OCI-LY7 (cell line): ENCODE measurements at regions not wholly inside any gene's neighbourhood (a gene's known extent, or its start where the extent isn't known, plus 50 kb on each side); places are given as distances from the start of the nearest gene placed in this dataset.

ENCODE experiments used
- BruUV-seq: library from RNA; stranded (reverse); fragments of 400-500 nt; replicated peaks from 2 replicates; lab custom pipeline; 2021; lab: Mats Ljungman, UMichigan
- CTCF ChIA-PET: fragments of 300-600 bp; sonication (Branson Sonifier 250); formaldehyde crosslinking; loops from one replicate; lab custom pipeline; 2022; ENCODE audit warnings: antibody characterized with exemption; ENCODE audit not compliant: unreplicated experiment; lab: Charles Lee
- POLR2A ChIA-PET: fragments of 300-600 bp; sonication (Branson Sonifier 250); formaldehyde crosslinking; loops from one replicate; lab custom pipeline; 2022; ENCODE audit warnings: antibody characterized with exemption; lab: Charles Lee
- DNase-seq: peaks from one replicate; pipeline ENCODE4 v3.0.0-alpha.2; 2015; ENCODE audit warnings: low spot score
- H2AFZ ChIP-seq: fragments of 200-600 bp; sonication (generic), shearing (Covaris generic); 2 replicates; pipeline ENCODE4 v1.6.1; 2014; ENCODE audit warnings: mild to moderate bottlenecking, antibody characterized with exemption, low read length, moderate library complexity
- H3K27ac ChIP-seq: fragments of 200-600 bp; sonication (generic); 2 replicates; pipeline ENCODE4 v1.5.1; 2014; ENCODE audit warnings: mixed run types, low read depth, mild to moderate bottlenecking, moderate library complexity, low read length, inconsistent platforms; ENCODE audit not compliant: poor library complexity, severe bottlenecking
- H3K36me3 ChIP-seq: fragments of 200-600 bp; sonication (generic); 2 replicates; pipeline ENCODE4 v1.6.1; 2014; ENCODE audit warnings: mild to moderate bottlenecking, antibody characterized with exemption, low read length, moderate library complexity, mixed read lengths; ENCODE audit not compliant: insufficient read depth
- H3K4me1 ChIP-seq: fragments of 200-600 bp; sonication (generic); 2 replicates; pipeline ENCODE4 v1.5.1; 2014; ENCODE audit warnings: mild to moderate bottlenecking, low read length; ENCODE audit not compliant: insufficient read depth, poor library complexity, severe bottlenecking
- H3K4me2 ChIP-seq: fragments of 200-600 bp; sonication (generic); 2 replicates; pipeline ENCODE4 v1.6.1; 2014; ENCODE audit warnings: mild to moderate bottlenecking, low read length
- H3K4me3 ChIP-seq: fragments of 200-600 bp; sonication (generic); 2 replicates; pipeline ENCODE4 v1.5.1; 2014; ENCODE audit warnings: mild to moderate bottlenecking, low read depth, low read length; ENCODE audit not compliant: poor library complexity, severe bottlenecking
- H3K79me2 ChIP-seq: fragments of 200-600 bp; sonication (generic); 2 replicates; pipeline ENCODE4 v1.6.1; 2016; ENCODE audit warnings: low read depth, mild to moderate bottlenecking, low read length, moderate library complexity, mixed read lengths; ENCODE audit not compliant: insufficient read depth
- H3K9me2 ChIP-seq: fragments of 200-600 bp; sonication (generic); 2 replicates; pipeline ENCODE4 v1.6.1; 2016; ENCODE audit warnings: mild to moderate bottlenecking, low read length, mixed read lengths; ENCODE audit not compliant: insufficient read depth
- H3K9me3 ChIP-seq: fragments of 200-600 bp; sonication (generic); 2 replicates; pipeline ENCODE4 v1.6.1; 2014; ENCODE audit warnings: mild to moderate bottlenecking, mixed run types, low read length, mixed read lengths
- H4K20me1 ChIP-seq: fragments of 200-600 bp; sonication (generic); 2 replicates; pipeline ENCODE4 v1.6.1; 2014; ENCODE audit warnings: mild to moderate bottlenecking, antibody characterized with exemption, low read length, moderate library complexity, mixed read lengths; ENCODE audit not compliant: insufficient read depth
- EZH2phosphoT487 ChIP-seq: fragments of 200-600 bp; sonication (generic); IDR thresholded peaks from 2 replicates; pipeline ENCODE4 v1.6.1; 2018; ENCODE audit warnings: low read depth, borderline replicate concordance, mild to moderate bottlenecking, mixed run types, antibody characterized with exemption, low read length, moderate library complexity, mixed read lengths
- intact Hi-C: fragments of 100-400 bp; cut with micrococcal nuclease; formaldehyde crosslinking; loops from one replicate; pipeline ENCODE4 v1.10.0; 2022; ENCODE audit not compliant: unreplicated experiment
- TF ChIP-seq, protein P1 (sequence below): fragments of 200-600 bp; sonication (generic); conservative IDR thresholded peaks from 2 replicates; pipeline ENCODE4 v1.5.1; 2014; ENCODE audit warnings: mild to moderate bottlenecking, antibody characterized with exemption, low read length, moderate library complexity, mixed read lengths

GRCh38 chr10:64463406-64463805, 942.2 kb downstream of the REEP3 start:
- Histone ChIP-seq H3K79me2 (no peaks in the 10 kb centered on the region), H3K36me3 (no peaks in the 10 kb centered on the region), H3K4me1 (no peaks in the 10 kb centered on the region), H3K4me3 (no peak overlapping the region), H3K9me3 (no peaks in the 10 kb centered on the region), H3K27ac (no peak overlapping the region), H3K9me2 (no peaks in the 10 kb centered on the region), H3K4me2 (no peak overlapping the region), H2AFZ (no peak overlapping the region), H4K20me1 (no peaks in the 10 kb centered on the region)
- no TSS peak for BruUV-seq
- no peak for TF ChIP-seq EZH2phosphoT487
- TF ChIP-seq, protein P1, sequence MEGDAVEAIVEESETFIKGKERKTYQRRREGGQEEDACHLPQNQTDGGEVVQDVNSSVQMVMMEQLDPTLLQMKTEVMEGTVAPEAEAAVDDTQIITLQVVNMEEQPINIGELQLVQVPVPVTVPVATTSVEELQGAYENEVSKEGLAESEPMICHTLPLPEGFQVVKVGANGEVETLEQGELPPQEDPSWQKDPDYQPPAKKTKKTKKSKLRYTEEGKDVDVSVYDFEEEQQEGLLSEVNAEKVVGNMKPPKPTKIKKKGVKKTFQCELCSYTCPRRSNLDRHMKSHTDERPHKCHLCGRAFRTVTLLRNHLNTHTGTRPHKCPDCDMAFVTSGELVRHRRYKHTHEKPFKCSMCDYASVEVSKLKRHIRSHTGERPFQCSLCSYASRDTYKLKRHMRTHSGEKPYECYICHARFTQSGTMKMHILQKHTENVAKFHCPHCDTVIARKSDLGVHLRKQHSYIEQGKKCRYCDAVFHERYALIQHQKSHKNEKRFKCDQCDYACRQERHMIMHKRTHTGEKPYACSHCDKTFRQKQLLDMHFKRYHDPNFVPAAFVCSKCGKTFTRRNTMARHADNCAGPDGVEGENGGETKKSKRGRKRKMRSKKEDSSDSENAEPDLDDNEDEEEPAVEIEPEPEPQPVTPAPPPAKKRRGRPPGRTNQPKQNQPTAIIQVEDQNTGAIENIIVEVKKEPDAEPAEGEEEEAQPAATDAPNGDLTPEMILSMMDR = no peak
- DNase-seq = no peak
- intact Hi-C loops = no loop called here
- POLR2A ChIA-PET = interaction anchor here (0.5 kb wide), 1 partner anchor 32 kb away, joined by 3 read pairs; no protein-coding TSS in a partner anchor
- CTCF ChIA-PET = no interaction called here

DNA sequence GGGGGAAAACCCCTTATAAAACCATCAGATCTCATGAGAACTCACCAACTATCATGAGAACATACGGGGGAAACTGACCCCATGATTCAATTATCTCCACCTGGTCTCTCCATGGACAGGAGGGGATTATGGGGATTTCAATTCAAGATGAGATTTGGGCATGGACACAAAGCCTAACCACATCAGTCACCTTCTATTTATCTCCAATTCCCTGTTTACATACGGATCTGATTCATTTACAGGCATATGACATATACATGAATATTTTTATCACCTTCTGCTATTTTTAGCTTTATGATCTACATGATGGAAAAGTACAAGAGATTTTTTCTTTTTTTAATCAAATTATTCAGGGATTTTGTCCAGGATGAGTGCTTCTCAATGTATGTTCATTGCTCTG, 944.5 kb downstream of the REEP3 start:
- intact Hi-C loops = no loop called here
- Histone ChIP-seq H3K9me2 (no peaks in the 10 kb centered on the region), H3K79me2 (no peaks in the 10 kb centered on the region), H3K27ac (no peak overlapping the region), H2AFZ (no peak overlapping the region), H3K36me3 (no peaks in the 10 kb centered on the region), H3K9me3 (no peaks in the 10 kb centered on the region), H3K4me3 (no peak overlapping the region), H3K4me2 (no peak overlapping the region), H4K20me1 (no peaks in the 10 kb centered on the region), H3K4me1 (no peaks in the 10 kb centered on the region)
- TF ChIP-seq, protein P1 = no peak
- no peak for TF ChIP-seq EZH2phosphoT487
- POLR2A ChIA-PET = no interaction called here
- DNase-seq = no peak
- no TSS peak for BruUV-seq
- CTCF ChIA-PET = no interaction called here

DNA sequence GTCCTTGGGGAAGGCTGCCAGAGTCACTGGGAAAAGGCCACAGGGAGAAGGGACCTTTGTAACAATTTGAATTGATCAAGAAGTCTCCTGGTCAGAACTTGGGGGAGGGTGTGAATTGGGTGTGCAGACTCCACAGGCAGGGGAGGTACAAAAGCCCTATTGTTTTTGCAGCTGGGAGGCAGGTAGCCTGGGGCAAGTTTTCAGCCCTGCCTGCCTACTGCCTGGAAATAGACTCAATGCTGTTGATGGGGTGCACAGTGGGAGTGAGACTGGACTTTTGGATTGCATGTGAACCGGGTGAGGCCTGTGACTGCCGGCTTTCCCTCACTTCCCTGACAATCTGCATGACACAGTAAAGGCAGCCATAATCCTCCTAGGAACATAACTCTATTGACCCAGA, 947.0 kb downstream of the REEP3 start:
- Histone ChIP-seq H3K4me2 (no peak overlapping the region), H2AFZ (no peak overlapping the region), H3K9me3 (no peaks in the 10 kb centered on the region), H3K79me2 (no peaks in the 10 kb centered on the region), H3K4me3 (no peak overlapping the region), H3K36me3 (no peaks in the 10 kb centered on the region), H3K4me1 (no peaks in the 10 kb centered on the region), H3K27ac (no peak overlapping the region), H4K20me1 (no peaks in the 10 kb centered on the region), H3K9me2 (no peaks in the 10 kb centered on the region)
- no peak for DNase-seq
- TF ChIP-seq, protein P1 = no peak
- TF ChIP-seq EZH2phosphoT487 = no peak
- no TSS peak for BruUV-seq
- ChIA-PET CTCF (no interaction called here), POLR2A (interaction anchor here (0.6 to 0.7 kb wide), 2 partner anchors 147 to 924 kb away, joined by 4 read pairs; no protein-coding TSS in a partner anchor)
- intact Hi-C loops = no loop called here
